ENCODE measurements at regions not wholly inside any gene's neighbourhood (a gene's known extent, or its start where the extent isn't known, plus 50 kb on each side); places are given as distances from the start of the nearest gene placed in this dataset.

GRCh38 chr3:804211-804610, 288.6 kb upstream of the CNTN6 start:
- intact Hi-C loops (cut with micrococcal nuclease) = no loop called here
- ATAC-seq (ENCODE audit: low read depth) = no peak

GRCh38 chr3:805326-805725, 287.5 kb upstream of the CNTN6 start:
- H3K9me3 Mint-ChIP-seq = peaks cover 4% of the 10 kb centered on the region
- POLR2A ChIA-PET = no interaction called here
- no peaks in the 10 kb centered on the region for H3K36me3 Mint-ChIP-seq (ENCODE audit: low read depth)
- no peaks in the 10 kb centered on the region for H3K4me1 Mint-ChIP-seq
- ATAC-seq (ENCODE audit: low read depth) = no peak
- no peak overlapping the region for H3K4me3 Mint-ChIP-seq
- CTCF ChIA-PET = no interaction called here
- no peak for TF ChIP-seq CTCF (IDR thresholded peaks at IDR 0.05)
- intact Hi-C loops (cut with micrococcal nuclease) = no loop called here
- DNase-seq = no peak
- no peaks in the 10 kb centered on the region for H3K27me3 Mint-ChIP-seq
- no peak overlapping the region for H3K27ac Mint-ChIP-seq

More at GRCh38 chr3:804211-804610, 288.6 kb upstream of the CNTN6 start:
- H3K4me3 Mint-ChIP-seq = no peak overlapping the region
- no peak for DNase-seq
- ChIA-PET CTCF (no interaction called here), POLR2A (no interaction called here)
- no peak for TF ChIP-seq CTCF (IDR thresholded peaks at IDR 0.05)
- H3K27me3 Mint-ChIP-seq = no peaks in the 10 kb centered on the region
- H3K9me3 Mint-ChIP-seq = peaks cover 4% of the 10 kb centered on the region
- no peaks in the 10 kb centered on the region for H3K36me3 Mint-ChIP-seq (ENCODE audit: low read depth)
- no peak overlapping the region for H3K27ac Mint-ChIP-seq
- H3K4me1 Mint-ChIP-seq = no peaks in the 10 kb centered on the region

- ATAC-seq (ENCODE audit: low read depth) (no peak), DNase-seq (no peak)
- Mint-ChIP-seq H3K36me3 (ENCODE audit: low read depth) (no peaks in the 10 kb centered on the region), H3K9me3 (peaks cover 4% of the 10 kb centered on the region), H3K4me1 (no peaks in the 10 kb centered on the region), H3K4me3 (no peak overlapping the region), H3K27me3 (no peaks in the 10 kb centered on the region), H3K27ac (no peak overlapping the region)
- no peak for TF ChIP-seq CTCF (IDR thresholded peaks at IDR 0.05)
- intact Hi-C loops (cut with micrococcal nuclease) = no loop called here
- ChIA-PET POLR2A (no interaction called here), CTCF (no interaction called here)
Measured at GRCh38 chr3:806006-806405, 286.8 kb upstream of the CNTN6 start.

GRCh38 chr3:816605-817004, 276.2 kb upstream of the CNTN6 start:
- ChIA-PET POLR2A (no interaction called here), CTCF (no interaction called here)
- no peak for DNase-seq
- Mint-ChIP-seq H3K27ac (no peak overlapping the region), H3K4me1 (no peaks in the 10 kb centered on the region), H3K9me3 (peaks cover 14% of the 10 kb centered on the region), H3K36me3 (ENCODE audit: low read depth) (no peaks in the 10 kb centered on the region), H3K4me3 (no peak overlapping the region), H3K27me3 (no peaks in the 10 kb centered on the region)
- ATAC-seq (ENCODE audit: low read depth) = no peak
- no peak for TF ChIP-seq CTCF (IDR thresholded peaks at IDR 0.05)
- intact Hi-C loops (cut with micrococcal nuclease) = no loop called here

- no peaks in the 10 kb centered on the region for H3K27me3 Mint-ChIP-seq
- DNase-seq (no peak), ATAC-seq (ENCODE audit: low read depth) (no peak)
- POLR2A ChIA-PET = no interaction called here
- no peak for TF ChIP-seq CTCF (IDR thresholded peaks at IDR 0.05)
- no peaks in the 10 kb centered on the region for H3K36me3 Mint-ChIP-seq (ENCODE audit: low read depth)
- CTCF ChIA-PET = no interaction called here
- peaks cover 8% of the 10 kb centered on the region for H3K9me3 Mint-ChIP-seq
- H3K27ac Mint-ChIP-seq = no peak overlapping the region
- H3K4me1 Mint-ChIP-seq = no peaks in the 10 kb centered on the region
- intact Hi-C loops (cut with micrococcal nuclease) = no loop called here
- no peak overlapping the region for H3K4me3 Mint-ChIP-seq
Measured at GRCh38 chr3:834679-835078, 258.1 kb upstream of the CNTN6 start.

Data from activated B cell treated with CpG ODN at 0.5 μM for 24 hours (primary cell).